Stimulated activated CD8-positive, alpha-beta memory T cell treated with anti-CD3 and anti-CD28 coated beads, Interleukin-7, amount 100 ng/mL, for 1 hour (primary cell): ENCODE measurements at regions not wholly inside any gene's neighbourhood (a gene's known extent, or its start where the extent isn't known, plus 50 kb on each side); places are given as distances from the start of the nearest gene placed in this dataset.
A peak's percentile ranks its signal among the peaks of the same experiment; 100 is the strongest.

Experiments
- DNase-seq, 2 donors: peaks; one replicate each; pipeline ENCODE4 v3.0.0-alpha.2; 2020; ENCODE audit warnings: low read depth in 2 of 2

DNA sequence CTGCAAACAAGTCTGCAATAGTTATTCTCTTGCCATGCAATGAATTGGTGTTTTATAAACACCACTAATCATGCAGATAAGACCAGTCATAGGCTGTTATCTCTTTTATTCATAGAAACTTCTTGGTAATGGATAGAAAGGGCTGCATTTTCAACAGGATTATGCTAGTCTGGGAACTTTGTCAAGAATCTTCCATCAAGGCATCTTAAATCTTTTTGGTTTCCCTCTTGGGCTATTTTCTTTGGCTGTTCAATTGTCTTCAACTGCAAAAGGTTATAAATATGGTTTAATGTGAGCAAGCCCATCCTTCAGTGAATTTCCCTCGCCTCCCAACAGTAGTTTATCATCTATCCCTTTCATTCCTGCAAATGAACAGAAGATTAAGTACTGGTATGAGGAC, 59.0 kb upstream of the MINAR1 start:
- DNase-seq = no peak

GRCh38 chr15:79373728-79374127, 58.4 kb upstream of the MINAR1 start:
- no peak for DNase-seq

DNA sequence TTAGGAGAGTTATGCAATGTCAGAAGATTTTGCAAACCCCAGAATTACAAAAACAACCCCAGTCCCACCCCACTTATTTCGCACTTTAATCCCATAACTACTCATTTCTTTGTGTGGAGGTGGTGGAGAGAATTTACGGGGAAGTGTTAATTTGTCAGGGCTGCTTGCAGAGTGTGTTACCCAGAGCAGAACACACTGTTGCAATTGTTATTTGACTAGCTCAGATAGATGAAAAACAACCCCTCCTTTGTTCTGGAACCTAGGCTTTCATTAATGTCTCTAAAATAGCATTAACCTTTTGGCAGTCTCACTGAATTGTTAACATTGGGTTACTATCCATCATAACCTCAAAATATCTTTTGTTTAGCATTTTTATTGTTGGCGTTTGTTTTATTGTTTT, 55.8 kb upstream of the MINAR1 start:
- DNase-seq = no peak

DNA sequence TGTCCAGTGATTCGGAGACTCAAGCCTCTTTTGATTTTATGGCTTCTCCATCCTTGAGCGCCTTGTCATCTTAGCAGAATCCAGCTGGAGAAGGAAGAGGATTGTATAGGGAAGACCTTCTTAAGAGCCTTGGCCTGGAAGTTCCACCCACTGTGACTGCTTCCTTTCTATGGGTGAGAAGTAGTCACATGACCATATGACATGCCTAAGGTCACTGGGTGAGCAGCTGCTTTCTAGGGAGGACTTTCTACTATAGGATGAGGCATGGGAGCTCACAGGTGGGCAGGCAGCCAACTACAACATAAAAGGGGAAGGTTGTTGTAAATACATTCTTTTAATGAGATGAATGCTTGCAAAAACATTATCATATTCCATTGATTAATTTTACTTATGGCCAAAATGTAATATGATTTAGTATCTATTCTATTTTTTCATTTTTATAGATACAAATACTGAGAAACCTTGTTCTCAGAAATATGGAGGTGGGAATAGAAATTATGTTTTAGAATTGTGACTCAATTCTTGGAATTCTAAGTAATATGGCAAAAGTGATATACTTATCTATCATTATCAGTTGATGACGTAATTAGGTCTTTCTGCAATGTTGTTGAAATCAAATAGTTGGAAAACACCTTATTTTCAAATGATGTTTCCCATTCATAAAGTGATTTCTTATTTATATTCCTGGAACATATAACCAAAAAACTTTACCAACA, 53.6 kb upstream of the MINAR1 start:
- DNase-seq = no peak

DNA sequence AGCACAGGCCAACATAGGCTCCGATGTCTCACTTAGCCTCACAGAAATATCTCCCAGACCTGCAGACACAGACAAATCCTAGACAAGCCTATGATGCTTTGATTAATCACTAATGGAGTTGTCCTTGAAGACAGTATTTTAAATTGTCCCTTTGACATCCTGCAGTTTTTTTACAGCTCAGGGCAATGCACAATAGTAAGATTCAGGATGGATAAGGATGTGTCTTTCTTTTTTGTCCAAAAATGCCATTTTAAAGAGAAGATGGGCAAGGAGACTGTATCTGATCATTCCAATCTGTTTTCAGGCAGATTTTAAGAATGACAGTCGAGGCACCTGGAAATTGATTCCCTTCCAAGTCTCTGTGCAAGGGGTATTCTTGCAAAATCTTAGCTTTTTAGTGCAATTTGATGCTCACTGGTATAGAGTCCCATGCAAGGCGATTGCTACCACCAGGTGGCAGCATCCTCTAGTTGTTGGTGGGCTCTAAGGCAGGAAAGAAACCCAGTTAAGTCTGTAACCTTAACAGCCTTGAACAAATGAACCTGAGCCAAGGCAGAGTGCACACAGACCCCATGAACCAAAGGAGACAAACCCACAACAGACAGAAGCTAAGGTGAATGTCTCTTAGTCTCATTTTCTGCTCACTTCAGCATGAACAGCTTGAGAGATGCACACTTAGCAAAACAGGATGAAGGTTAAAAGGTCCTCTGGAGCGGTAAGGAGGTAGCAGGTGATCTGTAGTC, 51.2 kb upstream of the MINAR1 start:
- DNase-seq = peak; percentile 30 to 61

DNA sequence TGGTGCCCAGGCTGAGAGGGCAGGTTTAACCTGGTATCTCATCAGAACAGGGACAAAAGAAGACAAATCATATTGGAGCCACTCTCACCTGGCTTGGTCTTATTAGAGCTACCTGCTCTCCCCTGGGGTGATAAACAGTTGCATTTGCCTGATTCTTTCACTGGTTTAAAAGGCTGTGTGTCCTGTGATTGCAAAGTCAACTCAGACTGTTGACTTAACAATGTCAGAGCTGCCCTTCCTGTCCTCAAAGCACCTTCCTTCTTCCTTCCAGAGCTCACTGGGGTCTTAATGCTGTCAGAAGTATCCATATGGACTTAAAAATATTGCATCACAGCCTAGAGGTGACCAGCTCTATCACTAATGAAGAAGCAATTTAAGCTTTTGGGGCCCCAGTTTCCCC, 50.5 kb upstream of the MINAR1 start:
- no peak for DNase-seq
